ENCODE measurements at regions not wholly inside any gene's neighbourhood (a gene's known extent, or its start where the extent isn't known, plus 50 kb on each side); places are given as distances from the start of the nearest gene placed in this dataset.

- no peak overlapping the region for H3K27ac ChIP-seq (ENCODE audit: low read depth, low read length)
- H3K9me3 ChIP-seq (ENCODE audit: control insufficient read depth in 5 of 5, low read length in 5 of 5): peaks cover 5 to 18% (median 15%) of the 10 kb centered on the region in 5 donors
- H3K4me1 ChIP-seq (ENCODE audit: control insufficient read depth in 5 of 5, insufficient read depth in 5 of 5, low read length in 5 of 5): peaks cover 0 to 3% (median 2%) of the 10 kb centered on the region in 5 donors
- no peak overlapping the region for H3K9ac ChIP-seq (ENCODE audit: low read length in 5 of 5)
- H3K27me3 ChIP-seq (ENCODE audit: control insufficient read depth in 5 of 5, insufficient read depth in 4 of 5, low read length in 5 of 5): peaks cover 3 to 31% (median 21%) of the 10 kb centered on the region in 5 donors
- no peaks in the 10 kb centered on the region for H3K36me3 ChIP-seq (ENCODE audit: control insufficient read depth in 5 of 5, insufficient read depth in 5 of 5, low read length in 5 of 5)
- no peak overlapping the region for H3K4me3 ChIP-seq (ENCODE audit: low read depth in 1 of 5, low read length in 5 of 5)
Measured at GRCh38 chr2:240355962-240356361, 79.5 kb upstream of the GPC1 start.

- no peaks in the 10 kb centered on the region for H3K36me3 ChIP-seq (ENCODE audit: control insufficient read depth in 5 of 5, insufficient read depth in 5 of 5, low read length in 5 of 5)
- H3K9ac ChIP-seq (ENCODE audit: low read length in 5 of 5): no peak overlapping the region
- peaks cover 8 to 29% (median 24%) of the 10 kb centered on the region in 5 donors for H3K9me3 ChIP-seq (ENCODE audit: control insufficient read depth in 5 of 5, low read length in 5 of 5)
- peaks cover 3 to 23% (median 16%) of the 10 kb centered on the region in 5 donors for H3K27me3 ChIP-seq (ENCODE audit: control insufficient read depth in 5 of 5, insufficient read depth in 4 of 5, low read length in 5 of 5)
- H3K27ac ChIP-seq (ENCODE audit: low read depth, low read length): no peak overlapping the region
- H3K4me1 ChIP-seq (ENCODE audit: control insufficient read depth in 5 of 5, insufficient read depth in 5 of 5, low read length in 5 of 5): peaks cover 0 to 3% (median 0%) of the 10 kb centered on the region in 5 donors
- H3K4me3 ChIP-seq (ENCODE audit: low read depth in 1 of 5, low read length in 5 of 5): no peak overlapping the region
Measured at GRCh38 chr2:240356700-240357640, 78.5 kb upstream of the GPC1 start.

GRCh38 chr2:240357641-240358012, 77.8 kb upstream of the GPC1 start:
- Histone ChIP-seq H3K4me1 (ENCODE audit: control insufficient read depth in 5 of 5, insufficient read depth in 5 of 5, low read length in 5 of 5) (peaks cover 0 to 3% (median 0%) of the 10 kb centered on the region in 5 donors), H3K9ac (ENCODE audit: low read length in 5 of 5) (no peak overlapping the region), H3K27me3 (ENCODE audit: control insufficient read depth in 5 of 5, insufficient read depth in 4 of 5, low read length in 5 of 5) (peaks cover 3 to 21% (median 15%) of the 10 kb centered on the region in 5 donors), H3K27ac (ENCODE audit: low read depth, low read length) (no peak overlapping the region), H3K36me3 (ENCODE audit: control insufficient read depth in 5 of 5, insufficient read depth in 5 of 5, low read length in 5 of 5) (no peaks in the 10 kb centered on the region), H3K4me3 (ENCODE audit: low read depth in 1 of 5, low read length in 5 of 5) (no peak overlapping the region), H3K9me3 (ENCODE audit: control insufficient read depth in 5 of 5, low read length in 5 of 5) (peaks cover 8 to 29% (median 24%) of the 10 kb centered on the region in 5 donors)

GRCh38 chr2:240358080-240358479, 77.4 kb upstream of the GPC1 start:
- no peak overlapping the region for H3K4me3 ChIP-seq (ENCODE audit: low read depth in 1 of 5, low read length in 5 of 5)
- H3K9me3 ChIP-seq (ENCODE audit: control insufficient read depth in 5 of 5, low read length in 5 of 5): peaks cover 8 to 29% (median 24%) of the 10 kb centered on the region in 5 donors
- H3K9ac ChIP-seq (ENCODE audit: low read length in 5 of 5): no peak overlapping the region
- H3K27ac ChIP-seq (ENCODE audit: low read depth, low read length): no peak overlapping the region
- peaks cover 0 to 3% (median 0%) of the 10 kb centered on the region in 5 donors for H3K4me1 ChIP-seq (ENCODE audit: control insufficient read depth in 5 of 5, insufficient read depth in 5 of 5, low read length in 5 of 5)
- no peaks in the 10 kb centered on the region for H3K36me3 ChIP-seq (ENCODE audit: control insufficient read depth in 5 of 5, insufficient read depth in 5 of 5, low read length in 5 of 5)
- H3K27me3 ChIP-seq (ENCODE audit: control insufficient read depth in 5 of 5, insufficient read depth in 4 of 5, low read length in 5 of 5): peaks cover 3 to 23% (median 13%) of the 10 kb centered on the region in 5 donors

GRCh38 chr2:240358821-240359397, 76.6 kb upstream of the GPC1 start:
- H3K27me3 ChIP-seq (ENCODE audit: control insufficient read depth in 5 of 5, insufficient read depth in 4 of 5, low read length in 5 of 5): peaks cover 3 to 19% (median 14%) of the 10 kb centered on the region in 5 donors
- peaks cover 0 to 3% (median 0%) of the 10 kb centered on the region in 5 donors for H3K4me1 ChIP-seq (ENCODE audit: control insufficient read depth in 5 of 5, insufficient read depth in 5 of 5, low read length in 5 of 5)
- peaks cover 8 to 29% (median 24%) of the 10 kb centered on the region in 5 donors for H3K9me3 ChIP-seq (ENCODE audit: control insufficient read depth in 5 of 5, low read length in 5 of 5)
- H3K27ac ChIP-seq (ENCODE audit: low read depth, low read length): no peak overlapping the region
- H3K9ac ChIP-seq (ENCODE audit: low read length in 5 of 5): no peak overlapping the region
- H3K4me3 ChIP-seq (ENCODE audit: low read depth in 1 of 5, low read length in 5 of 5): no peak overlapping the region
- H3K36me3 ChIP-seq (ENCODE audit: control insufficient read depth in 5 of 5, insufficient read depth in 5 of 5, low read length in 5 of 5): no peaks in the 10 kb centered on the region

GRCh38 chr2:240359695-240360094, 75.8 kb upstream of the GPC1 start:
- Histone ChIP-seq H3K9ac (ENCODE audit: low read length in 5 of 5) (no peak overlapping the region), H3K4me1 (ENCODE audit: control insufficient read depth in 5 of 5, insufficient read depth in 5 of 5, low read length in 5 of 5) (peaks cover 0 to 3% (median 0%) of the 10 kb centered on the region in 5 donors), H3K4me3 (ENCODE audit: low read depth in 1 of 5, low read length in 5 of 5) (no peak overlapping the region), H3K27me3 (ENCODE audit: control insufficient read depth in 5 of 5, insufficient read depth in 4 of 5, low read length in 5 of 5) (peaks cover 3 to 22% (median 16%) of the 10 kb centered on the region in 5 donors), H3K36me3 (ENCODE audit: control insufficient read depth in 5 of 5, insufficient read depth in 5 of 5, low read length in 5 of 5) (no peaks in the 10 kb centered on the region), H3K9me3 (ENCODE audit: control insufficient read depth in 5 of 5, low read length in 5 of 5) (peaks cover 8 to 29% (median 24%) of the 10 kb centered on the region in 5 donors), H3K27ac (ENCODE audit: low read depth, low read length) (no peak overlapping the region)

- Histone ChIP-seq H3K4me3 (ENCODE audit: low read depth in 1 of 5, low read length in 5 of 5) (no peak overlapping the region), H3K9me3 (ENCODE audit: control insufficient read depth in 5 of 5, low read length in 5 of 5) (peaks cover 8 to 29% (median 24%) of the 10 kb centered on the region in 5 donors), H3K27me3 (ENCODE audit: control insufficient read depth in 5 of 5, insufficient read depth in 4 of 5, low read length in 5 of 5) (peaks cover 3 to 22% (median 15%) of the 10 kb centered on the region in 5 donors), H3K27ac (ENCODE audit: low read depth, low read length) (no peak overlapping the region), H3K36me3 (ENCODE audit: control insufficient read depth in 5 of 5, insufficient read depth in 5 of 5, low read length in 5 of 5) (no peaks in the 10 kb centered on the region), H3K4me1 (ENCODE audit: control insufficient read depth in 5 of 5, insufficient read depth in 5 of 5, low read length in 5 of 5) (no peaks in the 10 kb centered on the region), H3K9ac (ENCODE audit: low read length in 5 of 5) (no peak overlapping the region)
Measured at GRCh38 chr2:240360645-240361475, 74.6 kb upstream of the GPC1 start.

GRCh38 chr2:240362216-240362755, 73.2 kb upstream of the GPC1 start:
- Histone ChIP-seq H3K9me3 (ENCODE audit: control insufficient read depth in 5 of 5, low read length in 5 of 5) (peaks cover 8 to 29% (median 24%) of the 10 kb centered on the region in 5 donors), H3K4me3 (ENCODE audit: low read depth in 1 of 5, low read length in 5 of 5) (no peak overlapping the region), H3K9ac (ENCODE audit: low read length in 5 of 5) (no peak overlapping the region), H3K4me1 (ENCODE audit: control insufficient read depth in 5 of 5, insufficient read depth in 5 of 5, low read length in 5 of 5) (peaks cover 0 to 2% (median 0%) of the 10 kb centered on the region in 5 donors), H3K27me3 (ENCODE audit: control insufficient read depth in 5 of 5, insufficient read depth in 4 of 5, low read length in 5 of 5) (peaks cover 0 to 18% (median 12%) of the 10 kb centered on the region in 5 donors), H3K27ac (ENCODE audit: low read depth, low read length) (no peak overlapping the region), H3K36me3 (ENCODE audit: control insufficient read depth in 5 of 5, insufficient read depth in 5 of 5, low read length in 5 of 5) (no peaks in the 10 kb centered on the region)

Measured in subcutaneous abdominal adipose tissue (tissue), 5 donors.